WERI-Rb-1 (cell line): ENCODE measurements at regions not wholly inside any gene's neighbourhood (a gene's known extent, or its start where the extent isn't known, plus 50 kb on each side); places are given as distances from the start of the nearest gene placed in this dataset.
"Not testable (repeated sequence)": the region's sequence is repeated elsewhere in the genome, so short reads cannot be mapped to it uniquely, and the experiment has no call there.

Experiments used
- DNase-seq: peaks from one replicate; pipeline ENCODE4 v3.0.0-alpha.2; 2020
- H3K27ac ChIP-seq: fragments of 250-450 bp; sonication (Bioruptor Pico); 2 replicates; pipeline ENCODE4 v1.5.1; 2020; ENCODE audit warnings: mild to moderate bottlenecking, moderate library complexity
- H3K27me3 ChIP-seq: fragments of 250-450 bp; sonication (Bioruptor Pico); 2 replicates; pipeline ENCODE4 v1.5.1; 2021; ENCODE audit warnings: mild to moderate bottlenecking, low read depth, moderate library complexity; ENCODE audit not compliant: insufficient read depth, severe bottlenecking
- H3K36me3 ChIP-seq: fragments of 250-450 bp; sonication (Bioruptor Pico); 2 replicates; pipeline ENCODE4 v1.5.1; 2020; ENCODE audit warnings: mild to moderate bottlenecking, moderate library complexity
- H3K4me3 ChIP-seq: 2 replicates; pipeline ENCODE4 v1.5.1; 2011; ENCODE audit warnings: low read depth, mild to moderate bottlenecking, control low read depth, low read length
- H3K9me3 ChIP-seq: fragments of 250-450 bp; sonication (Bioruptor Pico); 2 replicates; pipeline ENCODE4 v1.5.1; 2021; ENCODE audit warnings: mild to moderate bottlenecking, moderate library complexity; ENCODE audit not compliant: severe bottlenecking
- CTCF ChIP-seq: IDR thresholded peaks from 2 replicates; pipeline ENCODE4 v1.5.1; 2011; ENCODE audit warnings: low read depth, mild to moderate bottlenecking, control low read depth, inconsistent platforms, low read length

- Histone ChIP-seq H3K36me3 (no peaks in the 10 kb centered on the region), H3K27ac (no peak overlapping the region), H3K27me3 (no peaks in the 10 kb centered on the region), H3K9me3 (no peaks in the 10 kb centered on the region), H3K4me3 (no peak overlapping the region)
- TF ChIP-seq CTCF: peak; percentile 68
- DNase-seq: peak; percentile 52
Observed at GRCh38 chr4:169902658-169903345, 123.4 kb downstream of the MFAP3L start.

- Histone ChIP-seq H3K9me3 (no peaks in the 10 kb centered on the region), H3K27me3 (no peaks in the 10 kb centered on the region), H3K36me3 (no peaks in the 10 kb centered on the region), H3K27ac (no peak overlapping the region), H3K4me3 (no peak overlapping the region)
- DNase-seq: no peak
- TF ChIP-seq CTCF: no peak
Observed at GRCh38 chr4:169900241-169900845, 125.9 kb downstream of the MFAP3L start.

- no peaks in the 10 kb centered on the region for H3K9me3 ChIP-seq
- H3K27ac ChIP-seq: no peak overlapping the region
- no peak for DNase-seq
- no peak overlapping the region for H3K4me3 ChIP-seq
- TF ChIP-seq CTCF: no peak
- H3K27me3 ChIP-seq: no peaks in the 10 kb centered on the region
- no peaks in the 10 kb centered on the region for H3K36me3 ChIP-seq
Observed at GRCh38 chr4:169899295-169899694, 126.9 kb downstream of the MFAP3L start.

GRCh38 chr4:169898095-169898494 is 128.1 kb downstream of the MFAP3L start:
- H3K4me3 ChIP-seq: no peak overlapping the region
- no peak for DNase-seq
- no peak for TF ChIP-seq CTCF
- no peaks in the 10 kb centered on the region for H3K27me3 ChIP-seq
- H3K9me3 ChIP-seq: no peaks in the 10 kb centered on the region
- no peaks in the 10 kb centered on the region for H3K36me3 ChIP-seq
- no peak overlapping the region for H3K27ac ChIP-seq

GRCh38 chr4:169894767-169895166 is 131.4 kb downstream of the MFAP3L start:
- DNase-seq, H3K27me3 ChIP-seq, H3K36me3 ChIP-seq, H3K27ac ChIP-seq, H3K4me3 ChIP-seq, H3K9me3 ChIP-seq: not testable (repeated sequence)

GRCh38 chr4:169885893-169886292 is 128.1 kb upstream of the HPF1 start:
- Histone ChIP-seq H3K27me3 (no peaks in the 10 kb centered on the region), H3K36me3 (no peaks in the 10 kb centered on the region), H3K27ac (no peak overlapping the region), H3K4me3 (no peak overlapping the region), H3K9me3 (no peaks in the 10 kb centered on the region)
- no peak for TF ChIP-seq CTCF
- no peak for DNase-seq
